SK-N-MC (cell line): ENCODE measurements at regions not wholly inside any gene's neighbourhood (a gene's known extent, or its start where the extent isn't known, plus 50 kb on each side); places are given as distances from the start of the nearest gene placed in this dataset.

Experiments
- EZH2 ChIP-seq: fragments of 200-600 bp; sonication (generic); IDR thresholded peaks from one replicate; pipeline ENCODE4 v1.6.1; 2017; ENCODE audit warnings: antibody characterized with exemption
- POLR2AphosphoS5 ChIP-seq: IDR thresholded peaks from 2 replicates; pipeline ENCODE4 v1.6.1; 2012; ENCODE audit warnings: mild to moderate bottlenecking, low read depth, low read length, borderline replicate concordance

DNA sequence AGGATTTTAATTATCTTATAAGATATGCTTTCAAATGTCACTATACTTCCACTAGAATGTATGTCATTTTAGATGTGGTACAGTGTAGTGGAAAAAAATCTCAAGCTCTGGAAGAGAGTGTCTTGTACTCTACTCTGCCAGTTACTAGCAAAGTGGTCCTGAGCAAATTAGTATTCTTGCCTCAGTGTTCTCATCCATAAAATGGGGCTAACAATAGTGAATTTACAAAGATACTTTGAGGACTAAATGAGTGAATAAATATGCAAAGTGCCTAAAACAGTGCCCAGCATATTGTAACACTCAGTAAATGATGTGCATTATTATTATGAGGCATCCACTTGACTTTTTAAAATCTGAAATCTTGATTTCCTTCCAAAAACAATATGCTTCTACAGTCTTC is 488.9 kb upstream of the PHF14 start:
- no peak for TF ChIP-seq EZH2
- TF ChIP-seq POLR2AphosphoS5: no peak
